Germinal center (tissue), 1 donor: ENCODE measurements at regions not wholly inside any gene's neighbourhood (a gene's known extent, or its start where the extent isn't known, plus 50 kb on each side); places are given as distances from the start of the nearest gene placed in this dataset.
"Not testable (repeated sequence)": the region's sequence is repeated elsewhere in the genome, so short reads cannot be mapped to it uniquely, and the experiment has no call there.

Experiments
- DNase-seq: peaks from one replicate; pipeline ENCODE4 v3.0.0; 2012; ENCODE audit warnings: mixed read lengths, low spot score

- DNase-seq = not testable (repeated sequence)
Observed at GRCh38 chr11:100531290-100531689, 155.8 kb upstream of the ARHGAP42 start.

- no peak for DNase-seq
Observed at GRCh38 chr11:100536979-100537378, 150.1 kb upstream of the ARHGAP42 start.

GRCh38 chr11:100543386-100543785 lies 143.7 kb upstream of the ARHGAP42 start:
- no peak for DNase-seq

- DNase-seq = no peak
Observed at GRCh38 chr11:100545556-100545955, 141.5 kb upstream of the ARHGAP42 start.

GRCh38 chr11:100545970-100546369 lies 141.1 kb upstream of the ARHGAP42 start:
- no peak for DNase-seq

- no peak for DNase-seq
Observed at GRCh38 chr11:100546714-100547113, 140.4 kb upstream of the ARHGAP42 start.

- DNase-seq = no peak
Observed at GRCh38 chr11:100550298-100550697, 136.8 kb upstream of the ARHGAP42 start.

GRCh38 chr11:100550912-100551632 lies 136.0 kb upstream of the ARHGAP42 start:
- no peak for DNase-seq

- no peak for DNase-seq
Observed at GRCh38 chr11:100555931-100556330, 131.2 kb upstream of the ARHGAP42 start.

- no peak for DNase-seq
Observed at GRCh38 chr11:100556781-100557180, 130.3 kb upstream of the ARHGAP42 start.

- DNase-seq = no peak
Observed at GRCh38 chr11:100557830-100558611, 129.1 kb upstream of the ARHGAP42 start.

- DNase-seq = no peak
Observed at GRCh38 chr11:100560606-100561005, 126.5 kb upstream of the ARHGAP42 start.

GRCh38 chr11:100561323-100561722 lies 125.8 kb upstream of the ARHGAP42 start:
- no peak for DNase-seq

- DNase-seq = no peak
Observed at GRCh38 chr11:100562128-100562527, 125.0 kb upstream of the ARHGAP42 start.

- DNase-seq = no peak
Observed at GRCh38 chr11:100563541-100564280, 123.4 kb upstream of the ARHGAP42 start.

- no peak for DNase-seq
Observed at GRCh38 chr11:100573911-100574513, 113.1 kb upstream of the ARHGAP42 start.

- DNase-seq = no peak
Observed at GRCh38 chr11:100574894-100575769, 112.0 kb upstream of the ARHGAP42 start.

- peak; percentile 8 for DNase-seq
Observed at GRCh38 chr11:100575860-100576717, 111.0 kb upstream of the ARHGAP42 start.

GRCh38 chr11:100576718-100577021 lies 110.4 kb upstream of the ARHGAP42 start:
- DNase-seq = no peak

GRCh38 chr11:100578831-100579311 lies 108.2 kb upstream of the ARHGAP42 start:
- DNase-seq = no peak
